GM18870 (cell line): ENCODE measurements at regions not wholly inside any gene's neighbourhood (a gene's known extent, or its start where the extent isn't known, plus 50 kb on each side); places are given as distances from the start of the nearest gene placed in this dataset.
"Not testable (repeated sequence)": the region's sequence is repeated elsewhere in the genome, so short reads cannot be mapped to it uniquely, and the experiment has no call there.

Experiments used
- ATAC-seq: cut with Tn5 transposase; IDR thresholded peaks from one replicate; pipeline ENCODE4 v1.9.1; 2021; ENCODE audit warnings: moderate library complexity; ENCODE audit not compliant: unreplicated experiment

DNA sequence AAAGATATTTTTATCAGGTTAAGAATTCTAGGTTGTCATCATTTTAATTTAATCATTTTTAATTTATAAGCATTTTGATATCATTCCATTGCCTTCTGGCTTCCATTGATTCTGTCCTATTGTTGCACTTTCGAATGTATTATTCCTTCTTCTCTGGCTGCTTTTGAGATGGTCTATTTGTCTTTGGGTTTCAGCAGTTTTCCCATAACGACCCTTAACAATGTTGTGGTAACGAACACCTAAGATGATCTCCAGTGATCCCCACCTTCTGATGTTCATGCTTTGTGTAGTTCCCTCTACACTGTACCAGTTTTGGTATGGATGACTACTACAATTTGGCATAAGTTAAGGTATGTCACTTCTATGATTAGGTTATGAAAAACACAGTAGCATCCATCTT lies 59.9 kb downstream of the MINAR1 start:
- no peak for ATAC-seq

DNA sequence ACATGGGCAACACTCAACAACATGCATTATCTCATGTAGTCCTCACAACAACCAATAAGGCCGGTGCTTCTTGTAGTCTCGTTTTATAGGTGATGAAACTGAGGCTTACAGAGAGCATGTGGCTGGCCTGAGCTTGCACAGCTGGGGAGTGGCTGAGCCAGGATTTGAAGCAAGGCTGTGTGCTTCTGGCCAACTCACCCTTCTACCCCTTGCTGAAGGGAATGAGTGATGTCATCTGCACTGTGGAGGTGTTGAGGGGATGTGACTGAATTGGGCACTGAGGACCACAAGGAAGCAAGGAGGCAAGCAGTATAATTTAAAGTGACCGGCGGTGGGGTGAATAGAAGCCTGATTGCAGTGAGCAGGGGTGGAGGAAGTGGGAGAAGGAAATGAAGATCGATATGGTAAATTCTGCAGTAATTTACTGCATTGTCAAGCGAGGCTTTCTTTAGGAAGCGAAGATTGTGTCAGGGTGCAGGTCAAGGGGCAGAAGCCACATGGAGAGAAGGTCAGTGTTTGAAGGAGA lies 62.3 kb downstream of the MINAR1 start:
- ATAC-seq: no peak

DNA sequence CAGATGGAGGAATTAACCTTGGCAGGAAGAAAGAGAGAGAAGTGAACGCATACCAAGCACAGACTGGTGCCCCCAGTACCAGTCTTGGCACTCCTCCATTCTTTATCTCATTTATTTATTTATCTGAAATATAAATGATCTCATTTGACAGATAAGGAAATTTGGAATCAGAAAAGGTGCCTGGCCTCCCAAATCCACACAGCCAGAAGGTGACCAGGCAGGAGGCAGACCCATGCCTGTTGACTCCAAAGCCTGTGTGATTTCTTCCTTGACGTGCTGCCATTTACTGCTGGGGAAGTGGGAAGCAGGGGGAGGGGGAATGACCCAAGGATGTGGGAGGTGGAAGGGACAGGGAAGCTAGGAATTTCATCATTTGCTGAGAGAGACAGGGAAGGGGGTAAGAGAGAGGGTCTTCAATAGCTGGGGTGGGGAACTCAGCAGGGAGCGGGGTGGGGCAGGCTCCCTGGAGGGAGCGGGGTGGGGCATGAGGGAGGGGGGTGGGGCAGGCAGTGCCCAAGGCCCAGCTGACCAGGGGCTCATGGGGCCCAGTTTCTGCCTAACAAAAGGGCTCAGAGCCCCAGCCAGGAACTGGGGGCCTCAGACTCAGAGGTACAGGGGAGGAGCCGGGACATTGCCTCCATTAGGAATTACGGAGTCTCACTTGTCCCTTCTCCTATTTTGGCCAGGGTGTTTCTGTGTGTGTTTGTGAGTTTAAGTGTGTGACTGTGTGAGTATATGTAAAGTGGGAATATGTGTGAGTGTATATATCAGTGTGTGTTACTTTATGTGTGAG lies 63.0 kb downstream of the MINAR1 start:
- ATAC-seq: no peak

DNA sequence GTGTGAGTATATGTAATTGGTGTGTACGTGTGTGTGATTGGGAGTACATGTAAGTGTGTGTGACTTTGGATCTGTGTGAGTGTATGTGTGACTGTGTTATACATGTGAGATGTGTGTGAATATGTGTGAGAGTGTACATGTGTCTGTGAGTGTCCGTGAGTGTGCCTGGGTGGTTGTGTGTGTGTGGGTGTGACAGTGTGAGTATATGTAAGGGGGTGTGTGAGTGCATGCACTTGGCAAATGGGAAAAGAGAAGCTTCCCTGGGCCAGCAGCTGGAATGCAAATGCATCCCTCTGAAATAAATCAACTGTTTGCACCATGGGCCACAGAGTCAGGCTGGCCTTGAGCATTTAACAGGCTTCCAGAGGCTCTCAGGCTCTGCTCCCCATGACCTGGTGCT lies 63.6 kb downstream of the MINAR1 start:
- ATAC-seq: no peak

DNA sequence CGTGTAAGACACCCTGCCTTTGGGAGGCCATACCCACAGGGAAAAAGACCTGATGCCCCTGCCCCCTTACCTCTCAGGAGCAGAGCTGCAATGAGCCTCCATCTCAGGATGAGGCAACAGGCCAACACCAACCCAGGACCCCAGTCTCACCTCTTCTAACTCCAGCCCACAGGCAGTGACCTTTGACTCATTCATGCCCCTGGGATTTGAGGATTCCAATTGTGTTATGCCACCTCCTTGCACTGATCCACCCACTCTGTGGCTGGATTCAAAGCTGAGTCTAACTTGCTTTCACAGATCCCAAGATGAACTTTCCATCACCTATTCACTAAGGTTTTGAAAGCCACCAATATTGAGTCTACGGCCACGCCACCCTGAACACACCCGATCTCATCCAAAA lies 64.7 kb downstream of the MINAR1 start:
- no peak for ATAC-seq

DNA sequence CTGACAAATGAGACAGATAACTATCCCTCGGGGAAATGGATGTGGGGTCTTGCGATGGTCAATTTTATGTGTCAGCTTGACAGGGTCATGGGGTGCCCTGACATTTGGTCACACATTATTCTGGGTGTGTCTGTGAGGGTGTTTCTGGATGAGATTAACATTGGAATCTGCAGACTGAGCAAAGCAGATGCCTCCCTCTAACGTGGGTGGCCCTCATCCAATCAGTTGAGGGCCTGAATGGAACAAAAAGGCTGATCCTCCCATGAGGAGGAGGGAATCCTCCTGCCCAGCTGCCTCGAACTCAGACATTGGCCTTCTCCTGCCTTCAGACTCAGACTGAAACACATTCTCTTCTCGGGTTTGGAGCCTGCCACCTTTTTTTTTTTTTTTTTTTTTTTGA lies 69.0 kb downstream of the MINAR1 start:
- ATAC-seq: no peak

DNA sequence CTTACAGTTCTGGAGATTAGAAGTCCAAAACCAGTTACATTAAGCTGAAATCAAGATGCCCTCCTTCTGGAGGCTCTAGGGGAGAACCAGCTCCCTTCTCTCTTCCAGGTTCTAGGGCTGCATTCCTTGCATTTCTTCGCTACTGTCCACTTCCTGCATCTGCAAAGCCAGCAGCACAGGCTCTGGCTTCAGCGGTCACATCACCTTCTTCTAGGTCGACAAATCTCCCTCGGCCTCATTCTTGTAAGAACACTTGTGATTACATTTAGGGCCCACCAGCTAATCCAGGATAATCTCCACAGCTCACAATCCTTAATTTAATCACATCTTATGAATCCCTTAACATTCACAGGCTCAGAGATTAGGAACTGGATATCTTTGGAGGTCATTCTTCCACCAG lies 73.8 kb downstream of the MINAR1 start:
- no peak for ATAC-seq

DNA sequence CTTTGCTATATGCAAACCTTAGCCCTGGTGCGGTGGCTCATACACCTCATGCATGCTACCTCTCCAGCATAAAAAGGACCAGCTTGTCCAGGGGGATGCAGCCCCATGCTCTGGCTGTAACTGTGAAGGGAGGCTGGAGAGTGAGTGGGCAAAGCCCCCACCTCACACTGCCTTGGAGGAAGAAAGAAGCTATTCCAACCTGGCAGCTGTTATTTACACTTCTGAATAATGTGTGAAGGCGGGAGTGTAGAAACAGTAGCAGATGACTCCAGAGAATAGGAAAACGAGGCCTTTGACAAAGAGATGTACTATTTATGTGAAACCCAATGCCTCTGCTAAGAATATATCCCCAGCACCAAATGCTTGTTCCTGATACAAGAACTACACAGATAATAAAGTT lies 80.7 kb downstream of the MINAR1 start:
- ATAC-seq: not testable (repeated sequence)

DNA sequence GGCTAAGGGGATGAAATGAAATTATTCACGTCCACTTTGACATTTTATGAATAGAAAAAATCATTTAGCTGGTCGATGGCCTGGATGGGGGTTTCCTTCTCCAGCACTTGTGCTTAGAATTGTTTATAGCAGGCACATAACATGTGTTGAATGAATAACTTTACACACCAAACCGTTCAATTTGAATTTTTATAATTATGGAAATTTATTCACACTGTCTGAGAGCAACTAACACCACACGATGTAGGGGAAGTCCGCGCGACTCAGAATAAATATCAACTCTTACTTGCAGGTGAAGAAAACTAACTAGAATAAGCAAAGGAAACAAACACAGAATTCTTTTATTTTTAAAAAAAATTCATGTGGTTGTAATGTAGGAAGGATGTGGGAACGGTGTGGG lies 81.3 kb downstream of the MINAR1 start:
- ATAC-seq: no peak

DNA sequence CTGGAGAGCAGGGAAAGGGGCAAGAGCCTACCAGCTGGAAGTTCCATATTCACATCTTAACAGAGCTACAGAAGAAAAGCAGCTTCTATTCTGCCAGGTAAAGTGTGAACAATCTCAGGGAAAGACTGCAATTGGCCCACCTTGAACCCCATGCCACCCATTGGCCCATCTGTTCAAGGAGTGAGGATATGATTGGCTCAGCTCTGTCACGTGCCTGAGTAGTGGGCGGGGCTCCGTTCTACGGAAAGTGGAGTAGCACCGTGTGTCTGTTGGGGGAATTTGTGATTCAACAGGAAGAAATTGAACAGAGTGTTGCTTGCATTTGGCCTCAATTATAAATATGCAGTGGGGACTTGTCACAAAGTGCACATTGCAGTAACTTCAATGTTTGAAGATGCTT lies 81.8 kb downstream of the MINAR1 start:
- ATAC-seq: no peak

DNA sequence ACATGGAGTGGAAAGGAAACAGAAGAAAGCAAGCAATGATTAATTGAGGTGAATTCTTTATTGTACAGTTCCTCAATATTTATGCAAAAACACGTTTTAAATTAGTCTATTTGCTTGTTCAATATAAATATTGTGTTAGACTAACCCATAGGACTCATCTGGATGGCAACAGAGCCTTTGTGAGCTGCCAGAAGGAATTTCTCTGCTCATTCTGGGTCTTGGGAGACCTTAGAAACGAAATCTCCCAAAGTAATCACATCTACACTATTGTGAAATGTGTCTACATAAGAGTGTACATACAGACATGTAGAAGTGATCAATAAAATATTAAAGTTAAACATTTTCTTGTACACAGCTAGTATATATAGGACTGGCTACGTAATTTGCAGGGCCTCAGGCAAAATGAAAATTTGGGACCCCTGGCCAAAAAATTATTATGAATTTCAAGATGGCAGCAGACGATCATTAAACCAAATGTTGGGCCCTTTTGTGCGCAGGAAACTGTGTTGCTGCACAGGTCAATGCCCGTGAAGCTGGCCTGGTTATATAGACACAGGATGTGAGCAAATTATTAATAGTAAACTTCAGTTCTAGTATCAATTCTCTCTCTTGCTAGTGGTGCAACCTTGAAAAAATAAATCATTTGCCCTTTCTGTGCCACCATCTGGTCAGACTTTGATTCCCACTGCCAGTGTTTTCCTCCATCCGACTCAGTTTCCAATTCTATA lies 83.3 kb downstream of the MINAR1 start:
- ATAC-seq: no peak

DNA sequence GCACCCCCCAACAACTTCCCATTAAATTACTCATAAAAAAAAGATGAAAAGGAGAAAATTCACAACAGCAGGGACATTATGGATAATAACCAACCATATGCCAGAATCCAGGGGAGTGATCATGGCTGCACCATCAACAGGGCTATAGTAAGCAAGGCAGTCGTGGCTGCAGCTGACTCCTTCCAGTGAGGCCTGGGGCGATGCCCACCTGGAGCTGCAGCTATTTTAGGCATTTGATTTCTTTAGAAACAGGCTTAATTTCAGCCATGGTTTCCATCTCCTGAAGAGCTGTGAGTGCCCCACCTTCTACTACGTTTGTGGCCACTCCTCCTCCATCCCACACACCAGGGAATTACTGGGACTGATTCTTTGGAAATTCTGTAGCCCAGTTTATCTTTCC lies 84.0 kb downstream of the MINAR1 start:
- no peak for ATAC-seq

DNA sequence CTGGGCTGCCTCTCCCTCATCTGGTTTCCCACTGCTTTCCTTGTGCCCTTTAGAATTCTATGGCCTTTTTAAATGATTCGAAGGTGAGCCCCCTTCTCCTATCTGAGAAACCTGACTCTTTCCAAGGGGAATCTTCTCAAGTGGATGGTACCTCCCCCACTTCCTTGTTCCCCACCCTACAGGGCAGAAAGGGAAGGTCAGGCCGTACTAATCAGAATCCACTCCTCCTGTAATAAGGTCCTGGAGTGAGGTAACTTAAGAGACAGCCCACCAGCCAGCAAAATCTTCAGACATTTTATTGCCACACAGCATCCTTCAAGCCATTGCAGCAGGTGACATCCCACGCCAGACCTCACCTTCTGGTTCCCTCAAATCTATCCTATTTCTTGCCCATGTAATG lies 84.5 kb downstream of the MINAR1 start:
- ATAC-seq: no peak

DNA sequence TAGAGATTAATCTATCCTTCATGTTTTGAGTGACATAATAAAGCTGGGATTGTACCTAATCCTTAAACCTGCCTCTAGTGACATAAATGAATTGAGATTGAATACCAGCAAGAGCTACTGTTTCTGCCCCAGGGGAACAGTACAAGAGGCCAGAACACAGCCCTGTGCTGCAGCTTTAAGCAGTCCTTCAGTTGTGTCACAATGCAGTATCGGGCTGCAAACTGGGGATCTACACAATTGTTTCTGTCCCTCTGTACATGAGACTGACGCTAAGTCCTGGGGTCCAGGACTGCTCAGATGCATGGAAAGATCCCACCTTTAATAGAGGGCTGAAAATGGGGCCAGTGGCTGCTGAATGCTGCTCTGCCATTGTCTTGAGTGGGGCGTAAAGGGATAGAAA lies 87.5 kb downstream of the MINAR1 start:
- ATAC-seq: no peak

DNA sequence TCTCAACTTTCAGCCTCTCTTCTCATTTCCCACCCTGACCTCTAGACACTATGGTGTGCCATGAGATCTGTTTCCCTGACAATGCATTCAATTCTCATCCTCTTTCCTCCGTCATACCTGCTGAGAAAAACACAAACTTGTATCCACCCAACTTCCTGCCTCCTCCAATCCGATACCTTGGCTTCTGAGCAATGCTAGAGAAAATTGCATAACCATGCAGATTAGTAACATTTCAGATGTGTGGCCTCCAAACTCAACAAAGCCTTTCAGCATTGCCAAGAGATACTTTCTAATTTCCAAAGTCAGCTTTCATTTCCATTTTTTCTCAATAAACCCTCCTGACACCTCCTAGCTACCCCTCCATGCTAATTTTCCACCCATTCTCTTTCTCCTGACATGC lies 88.5 kb downstream of the MINAR1 start:
- ATAC-seq: no peak

DNA sequence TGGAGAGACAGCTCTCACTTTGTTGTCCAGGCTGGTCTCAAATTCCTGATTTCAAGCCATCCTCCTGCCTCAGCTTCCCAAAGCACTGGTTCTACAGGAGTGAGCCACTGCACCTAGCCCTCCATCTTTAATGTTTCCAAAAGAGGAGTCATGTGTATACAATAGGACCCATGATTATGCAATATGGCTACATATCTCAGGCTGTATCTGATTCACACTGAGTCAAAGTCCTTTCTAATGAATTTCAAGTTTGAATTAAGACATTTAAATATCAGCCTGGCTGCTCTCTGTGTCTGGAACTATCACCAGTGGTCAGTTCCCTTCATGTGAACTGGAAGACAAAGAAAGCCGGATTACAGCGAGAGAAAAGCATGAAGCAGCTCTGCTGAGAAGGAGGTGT lies 90.5 kb downstream of the MINAR1 start:
- no peak for ATAC-seq

DNA sequence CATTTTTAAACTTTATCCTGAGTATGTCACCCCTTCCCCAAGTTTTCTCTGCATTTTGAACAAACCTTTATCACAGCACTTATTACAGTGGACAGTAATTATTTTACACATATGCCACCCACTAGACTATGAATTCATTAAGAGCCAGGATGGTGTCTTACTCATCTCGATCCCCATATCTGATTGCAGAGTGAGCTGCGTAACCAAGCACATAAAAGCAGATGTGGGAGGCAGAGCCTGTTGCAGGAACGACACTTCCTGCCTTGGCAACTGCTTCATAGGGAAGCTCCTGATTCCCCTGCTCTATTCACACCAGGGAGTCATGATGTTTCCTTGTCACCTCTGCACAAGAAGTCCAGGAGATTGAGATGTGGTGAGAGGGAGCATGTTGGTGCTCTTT lies 91.1 kb downstream of the MINAR1 start:
- no peak for ATAC-seq

DNA sequence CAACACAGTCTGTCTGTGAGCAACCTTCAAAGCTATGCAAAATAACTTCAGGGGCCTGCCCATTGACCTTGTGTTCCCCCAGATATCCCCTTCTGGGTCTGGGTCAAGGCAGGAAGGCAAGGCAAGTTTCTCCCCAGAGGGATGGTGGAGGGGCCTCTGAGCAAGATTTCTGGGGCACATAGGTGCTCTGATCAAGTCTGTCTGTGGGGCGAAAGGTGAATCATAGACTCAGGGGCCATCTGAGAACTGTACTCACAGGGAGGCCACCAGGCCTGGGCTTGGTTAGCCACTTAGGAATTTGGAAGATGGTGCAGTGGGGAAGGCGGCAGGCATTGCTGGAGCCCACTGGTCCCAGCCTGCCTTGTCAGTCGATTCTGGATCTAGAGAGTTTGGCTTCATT lies 92.4 kb downstream of the MINAR1 start:
- ATAC-seq: no peak

DNA sequence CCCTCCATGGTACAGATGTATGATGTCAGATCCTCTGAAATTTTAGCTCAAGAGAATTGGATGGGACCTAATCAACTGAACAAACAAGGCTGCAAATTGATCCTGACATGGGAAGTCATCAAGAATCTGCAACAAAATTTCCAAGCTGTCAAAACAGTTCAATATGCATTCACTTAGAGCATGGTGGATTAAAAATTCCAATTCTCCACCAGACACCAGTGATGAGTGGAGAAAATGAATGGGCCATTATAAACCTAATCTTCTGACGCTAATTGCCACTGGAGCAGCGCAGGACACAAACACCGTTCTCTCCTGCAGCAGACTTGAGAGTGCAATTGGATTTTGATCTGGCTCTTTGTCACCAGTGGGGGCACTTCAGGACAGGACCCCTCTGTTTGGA lies 94.2 kb downstream of the MINAR1 start:
- no peak for ATAC-seq

DNA sequence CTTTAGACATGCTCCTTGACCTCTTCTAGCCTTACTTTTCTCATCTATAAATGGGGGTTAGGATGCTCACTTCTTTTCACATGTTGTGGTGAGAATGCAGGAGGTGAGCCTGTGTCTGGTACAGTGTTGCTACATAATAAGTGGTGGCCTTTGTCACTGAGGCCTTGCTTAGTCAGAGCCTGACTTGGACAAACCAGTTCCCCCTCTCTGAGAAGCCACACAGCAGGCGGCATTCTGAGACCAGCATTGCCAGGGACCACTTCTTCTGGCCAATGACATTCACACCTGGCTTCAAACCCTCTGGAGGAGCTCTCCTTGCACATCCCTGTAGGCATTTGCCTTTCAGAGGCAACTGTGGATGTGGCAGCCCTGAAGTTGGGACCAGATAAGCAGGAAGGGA lies 95.7 kb downstream of the MINAR1 start:
- no peak for ATAC-seq

DNA sequence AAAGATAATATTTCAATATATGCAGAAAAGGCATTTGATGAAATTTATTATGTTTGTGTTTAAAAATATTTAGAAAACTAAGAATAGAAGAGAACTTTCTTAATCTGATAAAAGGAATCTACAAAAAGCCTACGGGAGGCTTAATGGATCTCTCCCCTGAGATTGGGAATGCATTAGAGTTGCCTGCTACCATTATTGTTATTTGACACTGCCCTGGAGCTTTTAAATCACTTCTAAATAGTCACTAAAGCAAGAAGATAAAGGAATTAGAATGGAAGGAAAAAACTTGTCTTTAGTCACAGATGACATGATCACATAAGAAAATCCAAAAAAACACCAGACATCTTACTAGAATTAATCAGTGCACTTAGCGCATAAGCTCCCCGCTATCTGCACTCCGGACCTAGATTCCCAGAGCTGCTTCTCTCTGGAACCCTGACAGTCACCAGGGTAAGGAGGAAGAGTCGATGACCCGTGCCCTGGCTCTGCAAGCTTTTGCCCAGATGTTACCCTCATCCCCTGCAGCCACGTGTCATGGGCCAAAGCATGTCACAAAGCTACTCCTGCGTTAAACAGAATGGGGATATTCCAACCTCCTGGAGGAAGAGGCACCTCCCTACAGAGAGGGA lies 97.1 kb downstream of the MINAR1 start:
- ATAC-seq: no peak

DNA sequence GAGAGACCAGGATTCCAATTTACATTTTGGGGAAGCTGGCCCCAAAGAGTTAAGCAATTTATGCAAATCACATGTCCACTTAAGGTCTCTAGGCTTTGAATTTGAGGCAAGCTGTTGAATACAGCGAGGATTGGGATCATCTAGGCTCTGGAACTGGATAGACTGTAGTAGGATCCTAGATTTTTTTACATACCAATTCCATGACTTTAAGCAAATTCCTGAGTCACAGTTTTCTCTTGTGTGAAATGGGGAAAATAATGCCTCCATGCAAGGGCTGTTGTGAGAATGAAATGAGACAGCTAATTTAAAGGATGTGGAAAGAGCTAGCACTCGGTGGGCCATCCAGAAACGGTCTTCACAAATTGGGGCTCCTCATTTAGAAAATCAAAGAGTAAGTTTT lies 103.4 kb downstream of the MINAR1 start:
- no peak for ATAC-seq
